Activated CD4-positive, alpha-beta T cell treated with anti-CD3 and anti-CD28 coated beads, Interleukin-2, amount 10 ng/mL, durations not matched to agents 7 days and 5 days (primary cell): ENCODE measurements at regions not wholly inside any gene's neighbourhood (a gene's known extent, or its start where the extent isn't known, plus 50 kb on each side); places are given as distances from the start of the nearest gene placed in this dataset.

Source experiments
- CTCF ChIA-PET: fragments of 350-600 bp; sonication (Branson Sonifier 250); formaldehyde crosslinking; loops from one replicate; lab custom pipeline; 2021; ENCODE audit warnings: antibody characterized with exemption; lab: Charles Lee
- POLR2A ChIA-PET: fragments of 350-600 bp; sonication (Branson Sonifier 250); formaldehyde crosslinking; loops from one replicate; lab custom pipeline; 2021; ENCODE audit warnings: antibody characterized with exemption; lab: Charles Lee
- DNase-seq: peaks from one replicate; pipeline ENCODE4 v3.0.0-alpha.2; 2020
- H3K27ac Mint-ChIP-seq: one replicate; pipeline ENCODE4 v1.8.0; 2021; ENCODE audit warnings: mild to moderate bottlenecking, moderate library complexity, mixed read lengths
- H3K27me3 Mint-ChIP-seq: one replicate; pipeline ENCODE4 v1.8.0; 2021; ENCODE audit warnings: mixed read lengths
- H3K36me3 Mint-ChIP-seq: one replicate; pipeline ENCODE4 v1.8.0; 2021; ENCODE audit warnings: low read depth, mixed read lengths
- H3K4me1 Mint-ChIP-seq: one replicate; pipeline ENCODE4 v1.8.0; 2021; ENCODE audit warnings: mixed read lengths
- H3K4me3 Mint-ChIP-seq: one replicate; pipeline ENCODE4 v1.8.0; 2021; ENCODE audit warnings: mild to moderate bottlenecking, moderate library complexity, mixed read lengths
- H3K9me3 Mint-ChIP-seq: one replicate; pipeline ENCODE4 v1.8.0; 2021; ENCODE audit warnings: mixed read lengths

GRCh38 chr7:50207686-50208255, 96.7 kb upstream of the IKZF1 start:
- CTCF ChIA-PET: interaction anchor here (1.1 to 14.5 kb wide), 12 partner anchors 7 to 211 kb away, joined by 3 to 200 read pairs (median 14); partner anchors contain the start of gene IKZF1
- no peaks in the 10 kb centered on the region for H3K27me3 Mint-ChIP-seq
- peaks cover 3% of the 10 kb centered on the region for H3K9me3 Mint-ChIP-seq
- peak overlapping the region; percentile 93 for H3K27ac Mint-ChIP-seq
- H3K36me3 Mint-ChIP-seq: peaks cover 12% of the 10 kb centered on the region
- peaks cover 97% of the 10 kb centered on the region for H3K4me1 Mint-ChIP-seq
- H3K4me3 Mint-ChIP-seq: peak overlapping the region; percentile 6
- peak; percentile 5 for DNase-seq
- POLR2A ChIA-PET: interaction anchor here (0.6 kb wide), 1 partner anchor 67 kb away, joined by 3 read pairs; no protein-coding TSS in a partner anchor

- DNase-seq: peak; percentile 5
- H3K9me3 Mint-ChIP-seq: peaks cover 3% of the 10 kb centered on the region
- POLR2A ChIA-PET: interaction anchor here (0.6 to 2.0 kb wide), 4 partner anchors 59 to 110 kb away, joined by 3 to 9 read pairs (median 4); no protein-coding TSS in a partner anchor
- H3K27ac Mint-ChIP-seq: peak overlapping the region; percentile 93
- no peaks in the 10 kb centered on the region for H3K27me3 Mint-ChIP-seq
- CTCF ChIA-PET: interaction anchor here (1.1 to 14.5 kb wide), 15 partner anchors 7 to 211 kb away, joined by 3 to 200 read pairs (median 16); partner anchors contain the start of gene IKZF1
- no peak overlapping the region for H3K4me3 Mint-ChIP-seq
- peaks cover 96% of the 10 kb centered on the region for H3K4me1 Mint-ChIP-seq
- H3K36me3 Mint-ChIP-seq: peaks cover 12% of the 10 kb centered on the region
Measured at GRCh38 chr7:50207251-50207564, 97.3 kb upstream of the IKZF1 start.

GRCh38 chr7:50206453-50207250, 97.9 kb upstream of the IKZF1 start:
- no peaks in the 10 kb centered on the region for H3K27me3 Mint-ChIP-seq
- H3K27ac Mint-ChIP-seq: peak overlapping the region; percentile 93
- peak; percentile 78 for DNase-seq
- H3K9me3 Mint-ChIP-seq: peaks cover 3% of the 10 kb centered on the region
- ChIA-PET CTCF (interaction anchor here (0.8 to 14.5 kb wide), 23 partner anchors 8 to 461 kb away, joined by 3 to 200 read pairs (median 7); partner anchors contain the start of gene IKZF1), POLR2A (interaction anchor here (0.8 to 2.0 kb wide), 5 partner anchors 60 to 111 kb away, joined by 3 to 9 read pairs (median 4); no protein-coding TSS in a partner anchor)
- H3K36me3 Mint-ChIP-seq: peaks cover 12% of the 10 kb centered on the region
- peaks cover 95% of the 10 kb centered on the region for H3K4me1 Mint-ChIP-seq
- peak overlapping the region; percentile 51 for H3K4me3 Mint-ChIP-seq

- Mint-ChIP-seq H3K27me3 (no peaks in the 10 kb centered on the region), H3K9me3 (peaks cover 2% of the 10 kb centered on the region), H3K36me3 (peaks cover 10% of the 10 kb centered on the region), H3K27ac (no peak overlapping the region), H3K4me1 (peaks cover 83% of the 10 kb centered on the region), H3K4me3 (no peak overlapping the region)
- ChIA-PET CTCF (interaction anchor here (0.6 to 14.5 kb wide), 26 partner anchors 9 to 444 kb away, joined by 3 to 200 read pairs (median 7); partner anchors contain the start of gene IKZF1), POLR2A (no interaction called here)
- peak; percentile 20 for DNase-seq
Measured at GRCh38 chr7:50205011-50205410, 99.5 kb upstream of the IKZF1 start.

- peak overlapping the region; percentile 34 for H3K27ac Mint-ChIP-seq
- ChIA-PET POLR2A (no interaction called here), CTCF (interaction anchor here (0.9 to 14.5 kb wide), 10 partner anchors 13 to 223 kb away, joined by 3 to 200 read pairs (median 12); partner anchors contain the start of gene IKZF1)
- peaks cover 10% of the 10 kb centered on the region for H3K36me3 Mint-ChIP-seq
- peaks cover 2% of the 10 kb centered on the region for H3K9me3 Mint-ChIP-seq
- peaks cover 79% of the 10 kb centered on the region for H3K4me1 Mint-ChIP-seq
- no peaks in the 10 kb centered on the region for H3K27me3 Mint-ChIP-seq
- H3K4me3 Mint-ChIP-seq: no peak overlapping the region
- DNase-seq: peak; percentile 37
Measured at GRCh38 chr7:50204581-50204980, 99.9 kb upstream of the IKZF1 start.

- Mint-ChIP-seq H3K9me3 (peaks cover 2% of the 10 kb centered on the region), H3K36me3 (peaks cover 10% of the 10 kb centered on the region), H3K27ac (no peak overlapping the region), H3K27me3 (no peaks in the 10 kb centered on the region), H3K4me3 (no peak overlapping the region), H3K4me1 (peaks cover 78% of the 10 kb centered on the region)
- DNase-seq: peak; percentile 4
- ChIA-PET CTCF (interaction anchor here (0.9 to 14.5 kb wide), 4 partner anchors 17 to 160 kb away, joined by 3 to 200 read pairs (median 56); partner anchors contain the start of gene IKZF1), POLR2A (no interaction called here)
Measured at GRCh38 chr7:50203521-50203920, 101.0 kb upstream of the IKZF1 start.

- Mint-ChIP-seq H3K27me3 (no peaks in the 10 kb centered on the region), H3K36me3 (peaks cover 3% of the 10 kb centered on the region), H3K9me3 (no peaks in the 10 kb centered on the region), H3K27ac (no peak overlapping the region), H3K4me1 (peaks cover 67% of the 10 kb centered on the region), H3K4me3 (no peak overlapping the region)
- ChIA-PET POLR2A (no interaction called here), CTCF (interaction anchor here (0.7 to 14.5 kb wide), 6 partner anchors 11 to 487 kb away, joined by 3 to 200 read pairs (median 6); partner anchors contain the start of gene IKZF1)
- DNase-seq: no peak
Measured at GRCh38 chr7:50202052-50202555, 102.4 kb upstream of the IKZF1 start.

GRCh38 chr7:50199824-50200223, 104.7 kb upstream of the IKZF1 start:
- Mint-ChIP-seq H3K27ac (no peak overlapping the region), H3K27me3 (peaks cover 5% of the 10 kb centered on the region), H3K9me3 (no peaks in the 10 kb centered on the region), H3K36me3 (no peaks in the 10 kb centered on the region), H3K4me3 (no peak overlapping the region), H3K4me1 (peaks cover 45% of the 10 kb centered on the region)
- CTCF ChIA-PET: interaction anchor here (1.1 to 9.0 kb wide), 4 partner anchors 12 to 164 kb away, joined by 3 to 106 read pairs (median 3); partner anchors contain the start of gene IKZF1
- no peak for DNase-seq
- POLR2A ChIA-PET: interaction anchor here (0.6 kb wide), 1 partner anchor 36 kb away, joined by 4 read pairs; no protein-coding TSS in a partner anchor

- CTCF ChIA-PET: no interaction called here
Measured at GRCh38 chr7:50197549-50197948, 104.5 kb upstream of the ZPBP start.

GRCh38 chr7:50196719-50197118, 103.7 kb upstream of the ZPBP start:
- H3K4me1 Mint-ChIP-seq: peaks cover 15% of the 10 kb centered on the region
- ChIA-PET CTCF (no interaction called here), POLR2A (no interaction called here)
- no peak overlapping the region for H3K4me3 Mint-ChIP-seq
- H3K9me3 Mint-ChIP-seq: no peaks in the 10 kb centered on the region
- DNase-seq: no peak
- no peaks in the 10 kb centered on the region for H3K36me3 Mint-ChIP-seq
- no peak overlapping the region for H3K27ac Mint-ChIP-seq
- H3K27me3 Mint-ChIP-seq: peaks cover 6% of the 10 kb centered on the region

More at GRCh38 chr7:50197549-50197948, 104.5 kb upstream of the ZPBP start:
- Mint-ChIP-seq H3K9me3 (no peaks in the 10 kb centered on the region), H3K27me3 (peaks cover 6% of the 10 kb centered on the region), H3K4me1 (peaks cover 22% of the 10 kb centered on the region), H3K4me3 (no peak overlapping the region), H3K36me3 (no peaks in the 10 kb centered on the region), H3K27ac (no peak overlapping the region)
- POLR2A ChIA-PET: no interaction called here
- no peak for DNase-seq

GRCh38 chr7:50190776-50191175, 97.7 kb upstream of the ZPBP start:
- Mint-ChIP-seq H3K4me3 (no peak overlapping the region), H3K27me3 (peaks cover 15% of the 10 kb centered on the region), H3K27ac (no peak overlapping the region), H3K9me3 (peaks cover 7% of the 10 kb centered on the region), H3K36me3 (peaks cover 3% of the 10 kb centered on the region), H3K4me1 (peaks cover 5% of the 10 kb centered on the region)
- no peak for DNase-seq
- POLR2A ChIA-PET: no interaction called here
- CTCF ChIA-PET: interaction anchor here (0.6 to 1.6 kb wide), 6 partner anchors 8 to 231 kb away, joined by 3 to 4 read pairs (median 3); no protein-coding TSS in a partner anchor

- peaks cover 7% of the 10 kb centered on the region for H3K9me3 Mint-ChIP-seq
- ChIA-PET POLR2A (no interaction called here), CTCF (interaction anchor here (1.1 to 1.6 kb wide), 2 partner anchors 21 to 233 kb away, joined by 3 read pairs; no protein-coding TSS in a partner anchor)
- peaks cover 3% of the 10 kb centered on the region for H3K36me3 Mint-ChIP-seq
- H3K27me3 Mint-ChIP-seq: peaks cover 9% of the 10 kb centered on the region
- H3K4me1 Mint-ChIP-seq: peaks cover 13% of the 10 kb centered on the region
- H3K4me3 Mint-ChIP-seq: no peak overlapping the region
- DNase-seq: no peak
- no peak overlapping the region for H3K27ac Mint-ChIP-seq
Measured at GRCh38 chr7:50189371-50189770, 96.3 kb upstream of the ZPBP start.
